HS-5 (cell line): ENCODE measurements at regions not wholly inside any gene's neighbourhood (a gene's known extent, or its start where the extent isn't known, plus 50 kb on each side); places are given as distances from the start of the nearest gene placed in this dataset.

Experiments used
- DNase-seq: peaks from one replicate; pipeline ENCODE4 v3.0.0-alpha.2; 2012; ENCODE audit warnings: low read depth

- no peak for DNase-seq
Observed at GRCh38 chr9:30676651-30677050, 1707.8 kb upstream of the ACO1 start.

- DNase-seq: no peak
Observed at GRCh38 chr9:30677221-30677620, 1707.2 kb upstream of the ACO1 start.

GRCh38 chr9:30688801-30689200, 1695.6 kb upstream of the ACO1 start:
- no peak for DNase-seq

GRCh38 chr9:30697958-30698357, 1686.5 kb upstream of the ACO1 start:
- DNase-seq: no peak

- no peak for DNase-seq
Observed at GRCh38 chr9:30711591-30711990, 1672.9 kb upstream of the ACO1 start.

GRCh38 chr9:30713243-30713642, 1671.2 kb upstream of the ACO1 start:
- no peak for DNase-seq

GRCh38 chr9:30714389-30714788, 1670.1 kb upstream of the ACO1 start:
- no peak for DNase-seq

GRCh38 chr9:30718483-30718882, 1666.0 kb upstream of the ACO1 start:
- DNase-seq: no peak

- no peak for DNase-seq
Observed at GRCh38 chr9:30722065-30722464, 1662.4 kb upstream of the ACO1 start.

GRCh38 chr9:30723656-30724055, 1660.8 kb upstream of the ACO1 start:
- DNase-seq: no peak

- no peak for DNase-seq
Observed at GRCh38 chr9:30732060-30732459, 1652.4 kb upstream of the ACO1 start.

- no peak for DNase-seq
Observed at GRCh38 chr9:30744871-30745270, 1639.6 kb upstream of the ACO1 start.

- no peak for DNase-seq
Observed at GRCh38 chr9:30746589-30746988, 1637.9 kb upstream of the ACO1 start.

- DNase-seq: no peak
Observed at GRCh38 chr9:30757723-30758122, 1626.7 kb upstream of the ACO1 start.

GRCh38 chr9:30758726-30759446, 1625.6 kb upstream of the ACO1 start:
- no peak for DNase-seq

GRCh38 chr9:30765318-30765717, 1619.1 kb upstream of the ACO1 start:
- DNase-seq: no peak

GRCh38 chr9:30771163-30771708, 1613.2 kb upstream of the ACO1 start:
- no peak for DNase-seq

- DNase-seq: no peak
Observed at GRCh38 chr9:30771760-30772159, 1612.7 kb upstream of the ACO1 start.

- no peak for DNase-seq
Observed at GRCh38 chr9:30773427-30773826, 1611.0 kb upstream of the ACO1 start.

- no peak for DNase-seq
Observed at GRCh38 chr9:30774326-30774725, 1610.1 kb upstream of the ACO1 start.

GRCh38 chr9:30775236-30775635, 1609.2 kb upstream of the ACO1 start:
- no peak for DNase-seq

- no peak for DNase-seq
Observed at GRCh38 chr9:30796764-30797163, 1587.7 kb upstream of the ACO1 start.

- DNase-seq: no peak
Observed at GRCh38 chr9:30799527-30800101, 1584.8 kb upstream of the ACO1 start.

GRCh38 chr9:30800421-30800820, 1584.0 kb upstream of the ACO1 start:
- no peak for DNase-seq
